AML-193 (cell line): ENCODE measurements at regions not wholly inside any gene's neighbourhood (a gene's known extent, or its start where the extent isn't known, plus 50 kb on each side); places are given as distances from the start of the nearest gene placed in this dataset.

Experiments used
- DNase-seq, 2 experiments: peaks; one replicate each; lab custom pipeline; 2025; lab: John Stamatoyannopoulos, UW

- no peak for DNase-seq
These were observed 91.7 kb upstream of the MYL2 start for GRCh38 chr12:111011999-111012600.

- DNase-seq, result no peak
These were observed 90.7 kb upstream of the MYL2 start for GRCh38 chr12:111010916-111011657.

GRCh38 chr12:111010061-111010460 lies 89.7 kb upstream of the MYL2 start:
- no peak for DNase-seq

- DNase-seq, result no peak
These were observed 86.2 kb upstream of the MYL2 start for GRCh38 chr12:111006621-111007020.

- DNase-seq, result no peak
These were observed 78.6 kb upstream of the MYL2 start for GRCh38 chr12:110998971-110999370.

GRCh38 chr12:110998165-110998564 lies 77.8 kb upstream of the MYL2 start:
- no peak for DNase-seq

GRCh38 chr12:110996415-110996814 lies 76.0 kb upstream of the MYL2 start:
- no peak for DNase-seq

- DNase-seq, result no peak
These were observed 75.2 kb upstream of the MYL2 start for GRCh38 chr12:110995615-110996014.

GRCh38 chr12:110995016-110995415 lies 74.6 kb upstream of the MYL2 start:
- DNase-seq, result no peak

- no peak for DNase-seq
These were observed 73.1 kb upstream of the MYL2 start for GRCh38 chr12:110993434-110993833.

- DNase-seq, result no peak
These were observed 72.5 kb upstream of the MYL2 start for GRCh38 chr12:110992909-110993308.

GRCh38 chr12:110983811-110984210 lies 63.4 kb upstream of the MYL2 start:
- no peak for DNase-seq

GRCh38 chr12:110972866-110973265 lies 52.5 kb upstream of the MYL2 start:
- no peak for DNase-seq

- no peak for DNase-seq
These were observed 51.6 kb upstream of the MYL2 start for GRCh38 chr12:110971936-110972335.

- no peak for DNase-seq
These were observed 51.0 kb upstream of the MYL2 start for GRCh38 chr12:110971189-110971920.
